ENCODE measurements at regions not wholly inside any gene's neighbourhood (a gene's known extent, or its start where the extent isn't known, plus 50 kb on each side); places are given as distances from the start of the nearest gene placed in this dataset.

DNA sequence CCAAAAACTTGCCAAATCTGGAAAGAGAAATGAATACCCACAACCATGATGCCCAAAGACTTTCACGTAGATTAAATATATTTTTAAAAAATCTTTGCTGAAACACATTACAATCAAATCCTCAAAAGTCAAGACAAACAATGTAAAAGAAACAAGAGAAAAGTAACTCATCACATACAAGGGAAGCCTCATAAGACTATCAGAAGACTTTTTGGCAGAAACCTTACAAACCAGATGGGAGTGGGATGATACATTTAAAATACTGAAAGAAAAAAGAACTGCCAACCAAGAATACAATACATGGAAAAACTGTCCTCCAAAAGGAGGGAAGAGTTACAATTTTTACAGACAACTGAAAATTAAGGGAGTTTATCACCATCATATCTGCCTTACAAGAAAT, 319.0 kb upstream of the INTU start:
- peaks cover 14% of the 10 kb centered on the region for H3K9me3 Mint-ChIP-seq (ENCODE audit: insufficient read depth)
- CTCF ChIA-PET = no interaction called here
- no peaks in the 10 kb centered on the region for H3K4me1 Mint-ChIP-seq
- H3K36me3 ChIP-seq (replicated peaks in 1 of 2; ENCODE audit: control extremely low read depth in 1 of 2, control insufficient read depth in 1 of 2, extremely low read depth in 1 of 2, insufficient read depth in 2 of 2, low read length in 1 of 2) = no peaks in the 10 kb centered on the region
- H3K79me2 ChIP-seq (ENCODE audit: control insufficient read depth, insufficient read depth, low read length) = no peaks in the 10 kb centered on the region
- ATAC-seq (ENCODE audit: low read depth) (no peak), DNase-seq (no peak)
- intact Hi-C loops (cut with micrococcal nuclease) = no loop called here
- no peak overlapping the region for H3K4me2 ChIP-seq (replicated peaks; ENCODE audit: low read depth, low read length, poor library complexity, severe bottlenecking)
- TF ChIP-seq, protein P1, sequence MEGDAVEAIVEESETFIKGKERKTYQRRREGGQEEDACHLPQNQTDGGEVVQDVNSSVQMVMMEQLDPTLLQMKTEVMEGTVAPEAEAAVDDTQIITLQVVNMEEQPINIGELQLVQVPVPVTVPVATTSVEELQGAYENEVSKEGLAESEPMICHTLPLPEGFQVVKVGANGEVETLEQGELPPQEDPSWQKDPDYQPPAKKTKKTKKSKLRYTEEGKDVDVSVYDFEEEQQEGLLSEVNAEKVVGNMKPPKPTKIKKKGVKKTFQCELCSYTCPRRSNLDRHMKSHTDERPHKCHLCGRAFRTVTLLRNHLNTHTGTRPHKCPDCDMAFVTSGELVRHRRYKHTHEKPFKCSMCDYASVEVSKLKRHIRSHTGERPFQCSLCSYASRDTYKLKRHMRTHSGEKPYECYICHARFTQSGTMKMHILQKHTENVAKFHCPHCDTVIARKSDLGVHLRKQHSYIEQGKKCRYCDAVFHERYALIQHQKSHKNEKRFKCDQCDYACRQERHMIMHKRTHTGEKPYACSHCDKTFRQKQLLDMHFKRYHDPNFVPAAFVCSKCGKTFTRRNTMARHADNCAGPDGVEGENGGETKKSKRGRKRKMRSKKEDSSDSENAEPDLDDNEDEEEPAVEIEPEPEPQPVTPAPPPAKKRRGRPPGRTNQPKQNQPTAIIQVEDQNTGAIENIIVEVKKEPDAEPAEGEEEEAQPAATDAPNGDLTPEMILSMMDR (IDR thresholded peaks at IDR 0.05) = no peak
- TF ChIP-seq EZH2 (IDR thresholded peaks at IDR 0.05; ENCODE audit: borderline replicate concordance, insufficient read depth, low read depth, low read length, poor library complexity, severe bottlenecking) = no peak
- no peak overlapping the region for H3K27ac ChIP-seq (ENCODE audit: low read length in 2 of 2)
- peaks cover 0 to 6% (median 1%) of the 10 kb centered on the region in 3 donors for H3K9me3 ChIP-seq (ENCODE audit: control extremely low read depth in 1 of 3, control insufficient read depth in 2 of 3, insufficient read depth in 1 of 3, low read length in 2 of 3)
- no peaks in the 10 kb centered on the region for H3K27me3 Mint-ChIP-seq
- H4K20me1 ChIP-seq (ENCODE audit: control insufficient read depth, insufficient read depth, low read length, poor library complexity, severe bottlenecking) = no peaks in the 10 kb centered on the region
- no peak overlapping the region for H3K4me3 Mint-ChIP-seq
- H3K27ac Mint-ChIP-seq = no peak overlapping the region
- H2AFZ ChIP-seq (ENCODE audit: insufficient read depth, low read depth, low read length, poor library complexity, severe bottlenecking) = no peak overlapping the region
- no peaks in the 10 kb centered on the region for H3K27me3 ChIP-seq (replicated peaks in 1 of 4; ENCODE audit: control extremely low read depth in 1 of 4, control insufficient read depth in 3 of 4, insufficient read depth in 4 of 4, low read length in 3 of 4)
- no CpG with 5 or more reads among the region's 1 CpG for WGBS (ENCODE audit: insufficient coverage)
- no peak overlapping the region for H3K9ac ChIP-seq (ENCODE audit: low read length)
- POLR2A ChIA-PET = no interaction called here
- H3K4me3 ChIP-seq (ENCODE audit: control extremely low read depth in 1 of 5, extremely low read depth in 1 of 5, insufficient read depth in 1 of 5, low read depth in 2 of 5, low read length in 4 of 5) = no peak overlapping the region
- no peaks in the 10 kb centered on the region for H3K4me1 ChIP-seq (ENCODE audit: control insufficient read depth in 2 of 2, insufficient read depth in 2 of 2, low read length in 2 of 2)

GRCh38 chr4:127327491-127327890, 305.3 kb upstream of the INTU start:
- Mint-ChIP-seq H3K4me1 (no peaks in the 10 kb centered on the region), H3K4me3 (no peak overlapping the region), H3K27ac (no peak overlapping the region), H3K27me3 (no peaks in the 10 kb centered on the region), H3K9me3 (ENCODE audit: insufficient read depth) (peaks cover 3% of the 10 kb centered on the region)
- no peak overlapping the region for H3K4me3 ChIP-seq (ENCODE audit: control extremely low read depth in 1 of 5, extremely low read depth in 1 of 5, insufficient read depth in 1 of 5, low read depth in 2 of 5, low read length in 4 of 5)
- ATAC-seq (ENCODE audit: low read depth) = no peak
- H2AFZ ChIP-seq (ENCODE audit: insufficient read depth, low read depth, low read length, poor library complexity, severe bottlenecking) = no peak overlapping the region
- no CpG with 5 or more reads among the region's 2 CpGs for WGBS (ENCODE audit: insufficient coverage)
- no peaks in the 10 kb centered on the region for H3K27me3 ChIP-seq (replicated peaks in 1 of 4; ENCODE audit: control extremely low read depth in 1 of 4, control insufficient read depth in 3 of 4, insufficient read depth in 4 of 4, low read length in 3 of 4)
- no peak overlapping the region for H3K4me2 ChIP-seq (replicated peaks; ENCODE audit: low read depth, low read length, poor library complexity, severe bottlenecking)
- H3K27ac ChIP-seq (ENCODE audit: low read length in 2 of 2) = no peak overlapping the region
- no peak for DNase-seq
- no peaks in the 10 kb centered on the region for H3K4me1 ChIP-seq (ENCODE audit: control insufficient read depth in 2 of 2, insufficient read depth in 2 of 2, low read length in 2 of 2)
- H3K9me3 ChIP-seq (ENCODE audit: control extremely low read depth in 1 of 3, control insufficient read depth in 2 of 3, insufficient read depth in 1 of 3, low read length in 2 of 3) = peaks cover 1 to 8% (median 6%) of the 10 kb centered on the region in 3 donors
- ChIA-PET POLR2A (no interaction called here), CTCF (no interaction called here)
- H3K36me3 ChIP-seq (replicated peaks in 1 of 2; ENCODE audit: control extremely low read depth in 1 of 2, control insufficient read depth in 1 of 2, extremely low read depth in 1 of 2, insufficient read depth in 2 of 2, low read length in 1 of 2) = no peaks in the 10 kb centered on the region
- TF ChIP-seq, protein P1 (IDR thresholded peaks at IDR 0.05) = no peak
- no peak for TF ChIP-seq EZH2 (IDR thresholded peaks at IDR 0.05; ENCODE audit: borderline replicate concordance, insufficient read depth, low read depth, low read length, poor library complexity, severe bottlenecking)
- intact Hi-C loops (cut with micrococcal nuclease) = no loop called here
- H3K9ac ChIP-seq (ENCODE audit: low read length) = no peak overlapping the region
- H3K79me2 ChIP-seq (ENCODE audit: control insufficient read depth, insufficient read depth, low read length) = no peaks in the 10 kb centered on the region
- no peaks in the 10 kb centered on the region for H4K20me1 ChIP-seq (ENCODE audit: control insufficient read depth, insufficient read depth, low read length, poor library complexity, severe bottlenecking)

Data from B cell (primary cell).